ENCODE measurements at regions not wholly inside any gene's neighbourhood (a gene's known extent, or its start where the extent isn't known, plus 50 kb on each side); places are given as distances from the start of the nearest gene placed in this dataset.

DNA sequence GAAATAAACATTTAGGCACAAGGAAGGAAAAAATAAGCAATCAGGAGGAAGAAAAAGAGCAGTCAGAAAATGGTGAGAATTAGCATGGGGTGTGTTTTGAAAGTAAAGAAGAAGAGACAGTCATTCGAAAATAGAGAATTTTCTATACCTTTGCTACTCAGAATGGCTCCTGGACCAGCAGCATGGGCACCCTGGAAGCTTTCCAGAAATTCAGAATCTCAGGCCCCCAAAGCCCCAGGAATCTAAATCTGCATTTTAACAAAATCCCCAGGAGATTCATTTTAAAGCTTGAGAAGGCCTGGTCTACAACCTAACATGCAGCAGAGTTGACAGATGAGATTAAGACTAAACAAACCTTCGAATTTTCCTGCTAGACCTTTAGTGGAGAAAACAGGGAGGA, 131.2 kb upstream of the HDAC9 start:
- no peak for DNase-seq (ENCODE audit: low read depth in 2 of 2)

DNA sequence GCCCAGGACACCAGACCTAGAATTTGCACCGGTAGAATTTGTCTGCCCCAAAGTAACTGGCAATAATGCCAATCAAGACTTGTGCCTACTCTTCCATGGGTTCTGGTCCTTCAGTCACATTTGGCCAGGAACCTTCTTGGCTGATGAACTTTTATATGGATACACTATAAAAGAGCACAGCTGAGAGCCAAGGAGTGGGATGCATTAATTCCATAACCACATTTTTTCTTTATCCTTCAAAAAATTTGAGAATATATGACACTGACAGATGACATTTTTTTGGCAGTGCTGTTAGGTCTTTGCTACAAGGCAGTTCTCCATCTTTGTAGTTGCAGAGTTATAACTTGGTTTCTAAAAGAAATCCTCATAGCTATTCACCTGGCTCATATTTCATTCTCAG, 129.2 kb upstream of the HDAC9 start:
- DNase-seq (ENCODE audit: low read depth in 2 of 2) = no peak

DNA sequence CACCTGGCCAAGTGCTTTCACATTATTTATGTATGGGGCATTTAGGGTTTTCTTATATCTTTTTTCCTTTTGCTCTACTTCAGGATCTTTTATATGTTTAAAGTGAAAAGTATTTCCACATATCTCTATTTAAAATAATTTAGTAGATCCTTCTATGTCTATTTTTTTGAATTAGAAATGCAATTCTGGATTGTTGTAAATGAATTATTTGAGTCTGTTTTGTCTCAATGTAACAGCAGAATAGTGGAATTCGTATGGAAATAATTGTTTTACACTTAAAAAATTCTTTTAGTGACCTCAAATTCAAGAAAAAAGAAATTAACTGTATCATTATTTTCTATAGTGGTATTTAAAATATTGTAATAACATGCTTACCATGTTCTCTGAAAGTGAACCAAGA, 126.5 kb upstream of the HDAC9 start:
- DNase-seq (ENCODE audit: low read depth in 2 of 2) = no peak

- no peak for DNase-seq (ENCODE audit: low read depth in 2 of 2)
Measured at GRCh38 chr7:18370633-18371032, 124.9 kb upstream of the HDAC9 start.

- no peak for DNase-seq (ENCODE audit: low read depth in 2 of 2)
Measured at GRCh38 chr7:18378989-18379605, 116.5 kb upstream of the HDAC9 start.

GRCh38 chr7:18384491-18385143, 110.9 kb upstream of the HDAC9 start:
- no peak for DNase-seq (ENCODE audit: low read depth in 2 of 2)

DNA sequence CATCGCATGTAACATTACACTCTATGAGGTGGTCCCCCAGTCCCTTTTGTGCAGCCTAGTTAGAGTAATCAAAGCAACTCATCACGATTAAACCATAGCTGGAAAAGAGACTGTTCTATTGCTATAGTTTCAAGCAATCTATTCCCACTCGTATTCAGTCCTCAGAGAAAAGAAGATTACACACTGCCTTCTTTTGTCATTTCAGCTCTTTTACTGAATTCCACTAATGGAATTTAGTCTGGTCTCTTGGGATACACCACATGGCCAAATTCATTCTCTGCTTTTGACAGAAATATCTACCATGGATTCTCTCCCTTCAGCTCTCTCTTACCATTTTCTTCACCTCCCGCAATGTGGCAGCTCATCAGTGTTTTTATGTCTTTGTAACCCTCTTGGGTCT, 108.9 kb upstream of the HDAC9 start:
- DNase-seq (ENCODE audit: low read depth in 2 of 2) = no peak

- DNase-seq (ENCODE audit: low read depth in 2 of 2) = no peak
Measured at GRCh38 chr7:18387191-18387735, 108.3 kb upstream of the HDAC9 start.

- no peak for DNase-seq (ENCODE audit: low read depth in 2 of 2)
Measured at GRCh38 chr7:18390535-18390907, 105.0 kb upstream of the HDAC9 start.

GRCh38 chr7:18393465-18394118, 102.0 kb upstream of the HDAC9 start:
- DNase-seq (ENCODE audit: low read depth in 2 of 2) = no peak

GRCh38 chr7:18395868-18396267, 99.7 kb upstream of the HDAC9 start:
- no peak for DNase-seq (ENCODE audit: low read depth in 2 of 2)

GRCh38 chr7:18396953-18397352, 98.6 kb upstream of the HDAC9 start:
- DNase-seq (ENCODE audit: low read depth in 2 of 2) = no peak

- DNase-seq (ENCODE audit: low read depth in 2 of 2) = no peak
Measured at GRCh38 chr7:18399436-18400235, 95.9 kb upstream of the HDAC9 start.

GRCh38 chr7:18400275-18400674, 95.3 kb upstream of the HDAC9 start:
- DNase-seq (ENCODE audit: low read depth in 2 of 2) = no peak

GRCh38 chr7:18400726-18401125, 94.8 kb upstream of the HDAC9 start:
- DNase-seq (ENCODE audit: low read depth in 2 of 2) = no peak

GRCh38 chr7:18401757-18402156, 93.8 kb upstream of the HDAC9 start:
- no peak for DNase-seq (ENCODE audit: low read depth in 2 of 2)

DNA sequence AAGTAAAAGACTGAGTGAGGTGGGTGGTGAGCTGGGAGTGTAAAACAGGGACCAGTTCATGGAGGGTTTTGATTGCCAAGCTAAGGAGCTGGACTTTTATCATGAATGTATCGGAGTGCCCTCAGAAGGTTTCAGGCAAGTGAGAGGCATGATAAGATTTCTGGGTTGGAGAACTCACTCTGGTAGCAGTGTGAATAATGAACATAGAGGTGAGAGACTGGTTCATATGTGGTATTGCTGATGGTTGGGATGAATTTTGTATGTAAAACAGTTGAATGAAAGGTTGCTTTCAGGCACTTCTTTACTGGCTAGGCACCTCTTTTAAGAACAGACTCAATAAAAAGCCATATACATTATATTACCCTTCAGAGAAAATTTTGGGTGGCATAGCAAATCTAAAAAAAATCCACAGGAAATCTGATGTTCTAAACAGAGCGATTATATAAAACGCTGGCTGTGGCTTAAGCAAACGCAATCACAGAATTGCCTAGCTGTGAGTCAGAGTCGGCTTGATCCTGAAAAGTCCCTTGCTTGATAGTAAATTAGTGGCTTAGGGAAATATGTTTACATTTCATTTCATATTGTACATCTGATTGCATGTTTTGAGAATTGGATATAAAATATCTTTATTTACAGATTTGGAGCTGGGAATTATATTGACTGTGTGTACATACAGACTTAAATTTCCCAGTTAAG, 92.9 kb upstream of the HDAC9 start:
- DNase-seq (ENCODE audit: low read depth in 2 of 2) = no peak

DNA sequence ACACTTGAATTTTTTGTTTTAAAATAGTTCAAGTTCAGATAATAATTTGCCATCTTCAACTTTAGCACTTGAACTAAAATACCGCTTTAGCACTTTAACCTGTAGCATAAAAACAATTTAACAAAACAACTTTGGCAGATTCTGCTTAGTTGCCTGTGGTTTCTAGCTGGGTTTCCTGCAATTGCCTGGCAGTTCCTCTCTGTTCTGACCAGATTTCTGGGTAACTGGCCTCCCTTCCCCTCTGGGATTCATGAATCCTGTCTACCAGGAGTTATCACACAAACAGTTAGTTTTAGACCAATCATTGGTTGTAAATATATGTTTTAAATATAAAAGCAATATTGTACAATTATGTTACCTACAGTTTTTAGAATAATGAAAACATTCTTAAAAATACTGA, 89.8 kb upstream of the HDAC9 start:
- DNase-seq (ENCODE audit: low read depth in 2 of 2) = no peak

GRCh38 chr7:18407385-18407784, 88.2 kb upstream of the HDAC9 start:
- DNase-seq (ENCODE audit: low read depth in 2 of 2) = no peak

- no peak for DNase-seq (ENCODE audit: low read depth in 2 of 2)
Measured at GRCh38 chr7:18408461-18408860, 87.1 kb upstream of the HDAC9 start.

GRCh38 chr7:18408868-18409267, 86.7 kb upstream of the HDAC9 start:
- no peak for DNase-seq (ENCODE audit: low read depth in 2 of 2)

GRCh38 chr7:18413447-18413846, 82.1 kb upstream of the HDAC9 start:
- no peak for DNase-seq (ENCODE audit: low read depth in 2 of 2)
